HG03565 (cell line): ENCODE measurements at regions not wholly inside any gene's neighbourhood (a gene's known extent, or its start where the extent isn't known, plus 50 kb on each side); places are given as distances from the start of the nearest gene placed in this dataset.

Source experiments
- ATAC-seq: cut with Tn5 transposase; IDR thresholded peaks from one replicate; pipeline ENCODE4 v1.9.1; 2021; ENCODE audit warnings: mild to moderate bottlenecking, moderate library complexity; ENCODE audit not compliant: unreplicated experiment

- ATAC-seq: no peak
These were observed 137.8 kb upstream of the PPP2R2D start for GRCh38 chr10:131762789-131763696.

GRCh38 chr10:131764929-131765328 lies 135.9 kb upstream of the PPP2R2D start:
- ATAC-seq: no peak

- ATAC-seq: no peak
These were observed 134.7 kb upstream of the PPP2R2D start for GRCh38 chr10:131766096-131766495.

GRCh38 chr10:131767716-131768115 lies 133.1 kb upstream of the PPP2R2D start:
- no peak for ATAC-seq

- ATAC-seq: no peak
These were observed 131.0 kb upstream of the PPP2R2D start for GRCh38 chr10:131769571-131770410.

- ATAC-seq: no peak
These were observed 129.7 kb upstream of the PPP2R2D start for GRCh38 chr10:131770946-131771633.

GRCh38 chr10:131771634-131772358 lies 129.0 kb upstream of the PPP2R2D start:
- no peak for ATAC-seq

GRCh38 chr10:131772441-131772840 lies 128.4 kb upstream of the PPP2R2D start:
- ATAC-seq: no peak

- ATAC-seq: no peak
These were observed 127.2 kb upstream of the PPP2R2D start for GRCh38 chr10:131773370-131774343.

GRCh38 chr10:131774681-131775085 lies 126.1 kb upstream of the PPP2R2D start:
- ATAC-seq: no peak

GRCh38 chr10:131775433-131775832 lies 125.4 kb upstream of the PPP2R2D start:
- ATAC-seq: no peak

GRCh38 chr10:131775833-131776232 lies 125.0 kb upstream of the PPP2R2D start:
- no peak for ATAC-seq

GRCh38 chr10:131776496-131776895 lies 124.3 kb upstream of the PPP2R2D start:
- no peak for ATAC-seq

GRCh38 chr10:131777162-131777561 lies 123.6 kb upstream of the PPP2R2D start:
- no peak for ATAC-seq

GRCh38 chr10:131777921-131778320 lies 122.9 kb upstream of the PPP2R2D start:
- ATAC-seq: no peak

- ATAC-seq: no peak
These were observed 122.4 kb upstream of the PPP2R2D start for GRCh38 chr10:131778385-131778784.

- no peak for ATAC-seq
These were observed 122.0 kb upstream of the PPP2R2D start for GRCh38 chr10:131778842-131779241.

- ATAC-seq: no peak
These were observed 121.0 kb upstream of the PPP2R2D start for GRCh38 chr10:131779661-131780394.

GRCh38 chr10:131781076-131781475 lies 119.7 kb upstream of the PPP2R2D start:
- no peak for ATAC-seq
